Kasumi-1 (cell line): ENCODE measurements at regions not wholly inside any gene's neighbourhood (a gene's known extent, or its start where the extent isn't known, plus 50 kb on each side); places are given as distances from the start of the nearest gene placed in this dataset.
"Not testable (repeated sequence)": the region's sequence is repeated elsewhere in the genome, so short reads cannot be mapped to it uniquely, and the experiment has no call there.

Source experiments
- DNase-seq, 2 experiments: peaks; one replicate each; lab custom pipeline; 2025; lab: John Stamatoyannopoulos, UW

- DNase-seq: no peak
These were observed 290.0 kb upstream of the PTCHD4 start for GRCh38 chr6:48401016-48401415.

DNA sequence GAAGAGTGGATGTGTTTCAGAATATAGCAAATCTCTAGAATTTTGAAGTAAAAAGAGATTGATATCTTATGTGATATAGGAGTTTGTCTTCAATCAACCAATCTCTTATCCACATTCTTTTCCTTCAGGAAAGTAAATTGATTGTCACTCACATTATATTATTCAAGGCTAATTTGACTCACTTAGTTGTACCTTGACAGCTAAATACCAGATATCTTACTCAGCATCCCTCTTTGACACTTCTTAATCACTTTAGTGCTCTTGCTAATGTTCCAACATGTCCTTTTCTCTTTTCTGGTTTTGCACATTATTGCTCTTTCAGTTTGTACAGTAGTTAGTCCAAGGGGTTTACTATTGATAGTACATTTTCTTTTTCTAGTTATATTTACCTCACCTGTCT, 286.9 kb upstream of the PTCHD4 start:
- DNase-seq: no peak

GRCh38 chr6:48389146-48390043, 278.4 kb upstream of the PTCHD4 start:
- no peak for DNase-seq

DNA sequence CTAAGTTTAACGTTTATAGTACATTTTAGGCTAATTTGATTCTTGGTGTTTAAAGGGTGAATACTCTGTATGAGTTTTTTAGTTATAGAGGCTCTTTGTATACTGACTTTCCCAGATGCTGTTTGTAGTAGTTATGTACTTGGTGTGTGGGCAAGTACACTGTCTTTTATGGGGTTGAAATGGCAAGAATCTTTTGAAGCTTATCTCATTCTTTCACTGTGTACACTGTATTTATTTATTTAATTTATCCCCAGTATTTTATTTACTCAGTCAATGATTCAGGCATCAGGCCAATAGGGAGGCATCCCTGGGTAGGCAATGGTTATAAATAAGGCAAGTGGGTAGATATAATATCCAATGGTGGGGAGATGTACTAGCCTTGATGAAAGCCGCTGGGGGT, 277.0 kb upstream of the PTCHD4 start:
- DNase-seq: no peak

GRCh38 chr6:48378884-48379407, 267.9 kb upstream of the PTCHD4 start:
- no peak for DNase-seq

DNA sequence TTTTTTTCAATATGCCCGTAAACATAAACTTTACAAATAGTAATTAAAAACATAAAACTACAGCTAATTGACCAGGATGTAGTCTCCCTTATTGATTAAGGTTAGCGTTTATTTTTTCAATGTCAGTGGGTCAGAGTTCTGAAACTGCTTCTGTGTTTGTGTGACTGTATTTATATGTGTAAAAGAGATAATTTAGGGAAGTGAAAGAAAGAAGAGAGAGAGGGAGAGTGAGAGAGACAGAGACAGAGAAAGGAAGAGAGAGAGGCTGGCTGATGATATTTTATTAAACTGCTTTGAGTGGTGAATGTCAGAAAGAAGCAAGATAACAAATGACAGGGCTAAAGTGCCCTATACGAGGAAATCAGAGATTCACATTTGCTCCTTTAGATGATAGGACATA, 266.1 kb upstream of the PTCHD4 start:
- DNase-seq: no peak

GRCh38 chr6:48371226-48371625, 260.2 kb upstream of the PTCHD4 start:
- not testable (repeated sequence) for DNase-seq

GRCh38 chr6:48369100-48369499, 258.1 kb upstream of the PTCHD4 start:
- DNase-seq: no peak

DNA sequence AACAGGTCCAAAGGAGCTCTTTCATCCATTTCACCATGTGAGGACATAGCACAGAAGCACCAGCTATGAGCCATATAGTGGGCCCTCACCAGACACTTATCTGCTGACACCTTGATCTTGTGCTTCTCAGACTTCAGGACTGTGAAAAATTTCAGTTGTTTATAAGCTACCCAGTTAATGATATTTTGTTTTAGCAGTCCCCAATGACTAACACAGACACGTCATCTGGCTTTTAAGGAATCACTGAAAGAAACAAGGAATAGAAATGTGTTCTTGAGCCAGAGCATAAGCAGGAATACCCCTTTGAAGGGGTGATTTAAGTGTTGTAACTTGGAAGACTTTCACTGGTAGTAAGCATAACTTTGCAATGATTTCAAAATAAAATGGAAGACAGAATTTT, 214.7 kb upstream of the PTCHD4 start:
- no peak for DNase-seq

DNA sequence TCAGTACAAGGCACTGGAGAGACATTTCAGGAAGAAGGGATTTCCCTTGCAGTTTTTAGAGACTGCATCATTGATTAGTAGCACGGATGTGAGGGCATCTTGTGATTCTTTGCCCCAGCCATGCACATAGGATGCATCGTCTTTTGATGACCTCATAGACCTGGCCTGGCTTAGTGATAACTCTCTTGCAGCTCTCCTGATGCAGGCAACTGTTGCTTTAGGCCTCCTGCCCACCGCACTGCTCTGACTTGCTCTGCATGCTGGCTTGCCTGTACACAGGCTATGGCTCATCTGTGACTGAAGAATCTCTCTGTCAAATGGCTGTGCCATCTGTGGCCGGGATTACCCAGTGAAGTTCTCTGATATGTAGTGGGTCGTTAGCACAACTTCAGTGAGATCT, 207.7 kb upstream of the PTCHD4 start:
- DNase-seq: no peak

- no peak for DNase-seq
These were observed 204.9 kb upstream of the PTCHD4 start for GRCh38 chr6:48315915-48316314.

- no peak for DNase-seq
These were observed 204.2 kb upstream of the PTCHD4 start for GRCh38 chr6:48315051-48315719.

- DNase-seq: no peak
These were observed 200.3 kb upstream of the PTCHD4 start for GRCh38 chr6:48311301-48311700.

GRCh38 chr6:48307573-48307972, 196.6 kb upstream of the PTCHD4 start:
- no peak for DNase-seq

- DNase-seq: no peak
These were observed 179.6 kb upstream of the PTCHD4 start for GRCh38 chr6:48290595-48290994.

DNA sequence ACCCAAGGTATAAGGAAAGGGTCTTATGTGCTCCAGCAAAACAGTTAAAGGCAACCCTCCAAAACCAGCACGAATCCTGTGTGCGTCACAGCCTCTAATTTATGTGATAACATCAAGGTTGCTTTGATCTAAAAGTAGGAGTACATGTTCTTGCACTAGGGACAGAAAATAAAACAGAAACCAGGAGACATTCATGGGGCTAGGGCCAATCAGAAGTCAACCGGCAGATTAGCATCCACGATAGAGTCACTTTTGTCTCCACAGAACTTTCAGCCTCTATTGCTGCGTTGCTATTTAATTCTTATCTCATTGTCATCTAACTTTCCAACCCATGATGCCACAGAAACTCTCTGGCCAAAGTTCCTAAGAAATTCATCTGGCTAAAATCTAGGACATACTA, 178.8 kb upstream of the PTCHD4 start:
- no peak for DNase-seq

DNA sequence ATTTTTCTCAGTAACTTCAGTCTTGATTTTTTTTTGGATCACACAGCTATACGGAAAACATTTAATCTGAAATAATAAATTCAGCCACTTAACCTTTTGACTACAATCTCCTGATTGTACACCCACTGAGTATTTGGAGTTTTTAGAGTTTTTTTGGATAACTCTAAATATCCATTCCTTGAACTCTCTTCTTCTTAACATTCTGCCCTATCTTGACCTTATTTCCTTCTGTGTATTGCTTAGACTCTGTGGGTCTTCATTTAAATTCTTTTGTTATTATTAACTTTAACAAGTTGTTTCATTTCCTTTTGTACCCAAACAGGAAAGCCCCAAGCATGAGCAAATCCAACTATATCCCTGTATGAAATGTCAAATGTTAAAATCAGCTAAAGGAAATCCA, 170.2 kb upstream of the PTCHD4 start:
- no peak for DNase-seq

DNA sequence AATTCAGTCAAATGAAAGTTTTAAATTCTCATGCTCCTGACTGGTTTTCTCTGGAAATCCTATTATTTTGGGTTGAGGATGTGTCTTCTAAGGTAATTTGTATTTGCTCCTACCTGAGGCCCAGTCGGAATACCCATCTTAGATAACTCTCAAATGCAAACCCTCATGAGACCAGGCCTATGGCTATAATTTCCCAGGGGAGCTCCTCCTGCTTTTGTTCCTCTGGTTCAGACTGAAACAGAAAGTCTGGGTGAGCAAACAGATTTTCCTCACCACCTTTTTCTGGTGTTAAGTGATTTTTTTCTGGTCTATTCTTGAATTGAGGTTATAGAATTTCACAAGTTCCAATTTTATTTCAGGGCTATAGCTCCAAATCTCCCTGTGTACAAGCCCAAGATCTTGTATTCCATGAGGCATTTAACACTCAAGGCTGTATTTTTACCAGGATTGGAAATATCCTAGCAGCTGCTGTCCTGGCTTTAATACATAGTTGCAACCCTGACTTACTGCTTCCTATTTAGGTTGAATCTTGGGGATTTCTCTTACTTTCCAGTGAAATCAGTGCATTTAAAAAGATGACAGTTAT, 169.1 kb upstream of the PTCHD4 start:
- DNase-seq: no peak

GRCh38 chr6:48278261-48278660, 167.3 kb upstream of the PTCHD4 start:
- no peak for DNase-seq

DNA sequence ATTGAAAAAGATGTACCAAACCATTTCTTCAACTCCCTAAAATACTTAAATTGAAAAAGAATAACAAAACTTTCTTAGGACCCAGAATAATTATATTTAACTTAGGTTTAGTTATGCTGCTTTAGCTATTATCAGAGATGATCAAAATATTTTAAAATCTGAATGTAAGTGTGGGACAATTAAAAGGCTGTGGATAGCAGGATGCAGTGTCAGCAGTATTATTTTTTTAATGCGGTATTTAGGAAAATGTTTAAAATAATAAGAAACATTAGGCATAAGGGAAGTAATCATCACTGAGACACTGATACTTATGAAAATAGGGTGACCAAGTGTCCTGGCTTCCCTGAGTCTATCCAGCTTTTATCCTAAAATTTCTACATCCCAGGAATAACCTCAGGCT, 161.5 kb upstream of the PTCHD4 start:
- DNase-seq: no peak

GRCh38 chr6:48255094-48255493, 144.1 kb upstream of the PTCHD4 start:
- no peak for DNase-seq

GRCh38 chr6:48249071-48249470, 138.1 kb upstream of the PTCHD4 start:
- DNase-seq: no peak

GRCh38 chr6:48243071-48243470, 132.1 kb upstream of the PTCHD4 start:
- no peak for DNase-seq
